Mesothelial cell of epicardium (in vitro differentiated cells): ENCODE measurements at regions not wholly inside any gene's neighbourhood (a gene's known extent, or its start where the extent isn't known, plus 50 kb on each side); places are given as distances from the start of the nearest gene placed in this dataset.

Source experiments
- DNase-seq, 2 experiments: peaks; one replicate each; pipeline ENCODE4 v3.0.0; 2021; ENCODE audit warnings: low spot score in 2 of 2; ENCODE audit not compliant: unreplicated experiment in 2 of 2
- H3K27ac Mint-ChIP-seq: 2 replicates; pipeline ENCODE4 v1.8.0; 2021; ENCODE audit warnings: mixed read lengths
- H3K27me3 Mint-ChIP-seq: 2 replicates; pipeline ENCODE4 v1.8.0; 2021; ENCODE audit warnings: low read depth, mixed read lengths
- H3K36me3 Mint-ChIP-seq: 2 replicates; pipeline ENCODE4 v1.8.0; 2021; ENCODE audit warnings: mixed read lengths
- H3K4me1 Mint-ChIP-seq: 2 replicates; pipeline ENCODE4 v1.8.0; 2021; ENCODE audit warnings: mixed read lengths
- H3K4me3 Mint-ChIP-seq: 2 replicates; pipeline ENCODE4 v1.8.0; 2021; ENCODE audit warnings: mild to moderate bottlenecking, moderate library complexity, mixed read lengths
- H3K9me3 Mint-ChIP-seq: 2 replicates; pipeline ENCODE4 v1.8.0; 2021; ENCODE audit warnings: mixed read lengths
- CTCF ChIP-seq: fragments of 200-600 bp; sonication (generic); IDR thresholded peaks from one replicate; pipeline ENCODE4 v1.5.0; 2021; ENCODE audit warnings: antibody characterized with exemption; ENCODE audit not compliant: unreplicated experiment

- H3K27me3 Mint-ChIP-seq: no peaks in the 10 kb centered on the region
- H3K36me3 Mint-ChIP-seq: no peaks in the 10 kb centered on the region
- no peak overlapping the region for H3K4me3 Mint-ChIP-seq
- no peak overlapping the region for H3K27ac Mint-ChIP-seq
- H3K9me3 Mint-ChIP-seq: peaks cover 9% of the 10 kb centered on the region
- H3K4me1 Mint-ChIP-seq: no peaks in the 10 kb centered on the region
- DNase-seq: no peak
- TF ChIP-seq CTCF: no peak
These were observed 449.3 kb downstream of the GABRB3 start for GRCh38 chr15:26323566-26323965.

- Mint-ChIP-seq H3K36me3 (no peaks in the 10 kb centered on the region), H3K27me3 (no peaks in the 10 kb centered on the region), H3K27ac (no peak overlapping the region), H3K4me1 (no peaks in the 10 kb centered on the region), H3K4me3 (no peak overlapping the region), H3K9me3 (no peaks in the 10 kb centered on the region)
- TF ChIP-seq CTCF: no peak
- DNase-seq: no peak
These were observed 454.2 kb downstream of the GABRB3 start for GRCh38 chr15:26318689-26319088.

- Mint-ChIP-seq H3K27me3 (no peaks in the 10 kb centered on the region), H3K27ac (no peak overlapping the region), H3K9me3 (peaks cover 25% of the 10 kb centered on the region), H3K36me3 (no peaks in the 10 kb centered on the region), H3K4me1 (no peaks in the 10 kb centered on the region), H3K4me3 (no peak overlapping the region)
- no peak for TF ChIP-seq CTCF
- no peak for DNase-seq
These were observed 451.4 kb upstream of the ATP10A start for GRCh38 chr15:26314577-26314976.

- Mint-ChIP-seq H3K4me1 (no peaks in the 10 kb centered on the region), H3K27ac (no peak overlapping the region), H3K27me3 (no peaks in the 10 kb centered on the region), H3K4me3 (no peak overlapping the region), H3K9me3 (peaks cover 48% of the 10 kb centered on the region), H3K36me3 (no peaks in the 10 kb centered on the region)
- no peak for TF ChIP-seq CTCF
- DNase-seq: no peak
These were observed 448.6 kb upstream of the ATP10A start for GRCh38 chr15:26311710-26312236.

- Mint-ChIP-seq H3K36me3 (no peaks in the 10 kb centered on the region), H3K27me3 (no peaks in the 10 kb centered on the region), H3K4me1 (peaks cover 20% of the 10 kb centered on the region)
These were observed 435.6 kb upstream of the ATP10A start for GRCh38 chr15:26298659-26299170.

More at GRCh38 chr15:26298659-26299170, 435.6 kb upstream of the ATP10A start:
- H3K9me3 Mint-ChIP-seq: no peaks in the 10 kb centered on the region
- no peak for DNase-seq
- no peak for TF ChIP-seq CTCF
- no peak overlapping the region for H3K4me3 Mint-ChIP-seq
- H3K27ac Mint-ChIP-seq: no peak overlapping the region
